Epithelial cell of proximal tubule (primary cell): ENCODE measurements at regions not wholly inside any gene's neighbourhood (a gene's known extent, or its start where the extent isn't known, plus 50 kb on each side); places are given as distances from the start of the nearest gene placed in this dataset.
"Not testable (repeated sequence)": the region's sequence is repeated elsewhere in the genome, so short reads cannot be mapped to it uniquely, and the experiment has no call there.

Experiments
- DNase-seq: peaks from one replicate; pipeline ENCODE4 v3.0.0-alpha.2; 2011; ENCODE audit warnings: low read depth
- H3K4me3 ChIP-seq: 2 replicates; pipeline ENCODE4 v1.5.1; 2011; ENCODE audit warnings: low read depth, mild to moderate bottlenecking, low read length

- not testable (repeated sequence) for DNase-seq, H3K4me3 ChIP-seq
Measured at GRCh38 chr9:65566018-65566417, 109.7 kb upstream of the ZNG1E start.

GRCh38 chr9:65519018-65519417 is 156.7 kb upstream of the ZNG1E start:
- not testable (repeated sequence) for H3K4me3 ChIP-seq, DNase-seq

GRCh38 chr9:65514465-65514864 is 161.3 kb upstream of the ZNG1E start:
- H3K4me3 ChIP-seq, DNase-seq: not testable (repeated sequence)

- DNase-seq, H3K4me3 ChIP-seq: not testable (repeated sequence)
Measured at GRCh38 chr9:65507897-65508296, 167.8 kb upstream of the ZNG1E start.

GRCh38 chr9:65504686-65505085 is 171.0 kb upstream of the ZNG1E start:
- H3K4me3 ChIP-seq, DNase-seq: not testable (repeated sequence)

- DNase-seq, H3K4me3 ChIP-seq: not testable (repeated sequence)
Measured at GRCh38 chr9:65503696-65504095, 172.0 kb upstream of the ZNG1E start.

GRCh38 chr9:65482890-65483289 is 192.8 kb upstream of the ZNG1E start:
- not testable (repeated sequence) for H3K4me3 ChIP-seq, DNase-seq

- not testable (repeated sequence) for DNase-seq, H3K4me3 ChIP-seq
Measured at GRCh38 chr9:65481291-65481690, 194.4 kb upstream of the ZNG1E start.

- DNase-seq, H3K4me3 ChIP-seq: not testable (repeated sequence)
Measured at GRCh38 chr9:65474891-65475290, 189.9 kb upstream of the FOXD4L5 start.

GRCh38 chr9:65473059-65473822 is 188.2 kb upstream of the FOXD4L5 start:
- not testable (repeated sequence) for H3K4me3 ChIP-seq, DNase-seq

GRCh38 chr9:65471106-65471505 is 186.1 kb upstream of the FOXD4L5 start:
- not testable (repeated sequence) for H3K4me3 ChIP-seq, DNase-seq

- not testable (repeated sequence) for H3K4me3 ChIP-seq, DNase-seq
Measured at GRCh38 chr9:65466911-65467734, 182.1 kb upstream of the FOXD4L5 start.

GRCh38 chr9:65465246-65465895 is 180.4 kb upstream of the FOXD4L5 start:
- not testable (repeated sequence) for DNase-seq, H3K4me3 ChIP-seq

- not testable (repeated sequence) for DNase-seq
Measured at GRCh38 chr9:65462476-65462875, 177.5 kb upstream of the FOXD4L5 start.

More at GRCh38 chr9:65462476-65462875, 177.5 kb upstream of the FOXD4L5 start:
- not testable (repeated sequence) for H3K4me3 ChIP-seq
